Esophagus mucosa (tissue), 1 donor: ENCODE measurements at regions not wholly inside any gene's neighbourhood (a gene's known extent, or its start where the extent isn't known, plus 50 kb on each side); places are given as distances from the start of the nearest gene placed in this dataset.

Source experiments
- ATAC-seq: fragments of 200-7000 bp; cut with Tn5 transposase; one replicate; pipeline ENCODE4 v1.9.1; 2020
- donor health status: DM: yes; HTN: yes; CAD: no.

GRCh38 chr5:173808079-173808808 lies 79.9 kb upstream of the CPEB4 start:
- no peak for ATAC-seq

DNA sequence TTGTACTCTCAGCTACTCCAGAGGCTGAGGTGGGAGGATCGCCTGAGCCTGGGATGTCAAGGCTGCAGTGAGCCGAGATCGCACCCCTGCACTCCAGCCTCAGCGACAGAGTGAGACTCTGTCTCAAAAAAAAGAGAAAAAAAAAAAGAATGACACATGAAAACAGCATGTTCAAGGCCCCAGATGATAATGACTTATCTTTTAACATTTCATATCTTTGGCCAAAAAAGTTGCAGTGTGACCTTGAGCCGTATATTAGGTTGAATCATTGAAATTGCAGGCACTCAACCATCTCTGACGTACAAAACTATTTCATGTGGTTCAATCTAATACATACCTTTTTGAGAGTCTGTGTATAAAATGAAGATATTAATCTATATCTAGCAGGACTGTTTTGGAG lies 79.1 kb upstream of the CPEB4 start:
- no peak for ATAC-seq

- ATAC-seq = no peak
Observed at GRCh38 chr5:173812811-173813550, 75.2 kb upstream of the CPEB4 start.

GRCh38 chr5:173814053-173814452 lies 74.1 kb upstream of the CPEB4 start:
- no peak for ATAC-seq

GRCh38 chr5:173815571-173815970 lies 72.6 kb upstream of the CPEB4 start:
- ATAC-seq = no peak

DNA sequence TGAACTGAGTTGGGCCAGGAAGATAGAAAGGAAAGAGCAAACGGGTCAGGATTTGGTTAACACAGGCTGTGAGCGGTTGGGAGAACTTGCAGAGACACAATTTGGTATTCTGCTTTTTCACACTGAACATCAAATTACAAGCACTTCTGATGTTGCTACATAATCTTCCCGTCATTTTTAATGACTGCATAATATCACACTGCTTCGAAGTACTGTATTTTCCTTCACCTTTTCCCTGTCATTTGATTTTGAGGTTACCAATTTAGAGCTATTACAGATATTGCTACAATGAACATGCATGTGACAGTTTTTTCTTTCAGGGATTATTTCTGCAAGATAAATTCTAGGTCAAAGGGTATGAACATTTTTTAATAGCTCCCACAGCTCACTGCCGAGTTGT lies 71.4 kb upstream of the CPEB4 start:
- ATAC-seq = no peak

- ATAC-seq = no peak
Observed at GRCh38 chr5:173817561-173817960, 70.6 kb upstream of the CPEB4 start.

DNA sequence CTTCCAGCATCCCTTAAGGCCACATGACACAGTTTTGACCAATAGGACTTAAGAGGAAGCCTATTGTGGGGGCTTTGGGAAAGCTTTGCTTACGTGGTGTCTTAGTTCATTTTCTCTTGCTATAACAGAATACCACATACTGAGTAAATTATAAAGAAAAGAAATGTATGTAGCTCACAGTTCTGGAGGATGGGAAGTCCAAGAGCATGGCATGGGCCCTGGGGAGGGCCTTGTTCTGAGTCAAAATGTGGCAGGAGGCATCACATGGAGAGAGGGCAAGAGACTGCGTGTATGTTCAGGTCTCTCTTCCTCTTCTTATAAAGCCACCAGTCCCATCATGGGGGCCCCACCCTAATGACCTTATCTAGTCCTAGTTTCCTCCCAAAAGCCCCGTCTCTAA lies 68.6 kb upstream of the CPEB4 start:
- no peak for ATAC-seq

DNA sequence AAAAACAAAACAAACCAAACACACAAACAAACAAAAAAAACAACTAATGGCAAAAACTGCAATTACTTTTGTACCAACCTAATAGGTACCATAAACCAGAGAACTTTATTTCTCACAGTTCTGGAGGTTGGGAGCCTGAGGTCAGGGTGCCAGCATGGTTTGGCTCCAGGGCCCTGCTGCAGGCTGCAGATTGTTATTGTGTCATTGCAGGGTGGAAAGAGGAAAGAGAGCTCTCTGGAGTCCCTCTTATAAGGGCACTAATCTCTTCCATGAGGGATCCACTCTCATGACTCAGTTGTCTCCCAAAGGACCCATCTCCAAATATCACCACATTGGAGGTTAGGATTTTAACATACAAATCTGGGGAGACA lies 64.9 kb upstream of the CPEB4 start:
- ATAC-seq = no peak

- peak; percentile 59 for ATAC-seq
Observed at GRCh38 chr5:173823721-173824567, 64.2 kb upstream of the CPEB4 start.

DNA sequence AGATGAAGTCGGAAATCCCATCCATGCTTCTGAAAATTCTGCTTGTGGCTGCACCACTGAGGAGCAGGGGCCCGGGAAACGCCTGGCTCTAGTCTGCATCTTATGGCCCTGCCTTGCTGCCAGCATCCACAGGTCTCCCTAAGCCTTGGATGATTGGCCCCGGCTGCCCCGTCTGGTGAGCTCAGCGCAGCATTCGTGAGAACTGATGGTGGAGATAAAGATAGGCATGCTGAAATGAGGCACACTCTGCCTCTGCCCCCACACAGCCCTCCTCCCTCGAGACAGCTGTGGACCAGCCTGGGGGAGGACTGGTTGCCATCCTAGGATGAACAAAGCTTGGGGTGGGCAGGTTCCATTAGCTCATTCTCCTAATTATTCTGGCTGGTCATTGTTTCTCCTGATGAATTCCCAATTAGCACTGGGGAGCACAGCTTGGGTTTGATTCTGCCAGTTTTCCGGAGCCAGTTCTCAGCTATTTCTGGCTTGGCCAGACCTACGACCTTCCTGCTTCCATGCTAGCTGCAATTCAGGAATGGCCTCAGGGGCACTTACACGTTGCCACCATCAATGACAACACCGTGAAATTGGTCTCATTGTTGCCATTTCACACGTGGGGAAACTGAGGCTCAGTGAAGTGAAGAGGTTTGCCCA lies 62.8 kb upstream of the CPEB4 start:
- no peak for ATAC-seq

- ATAC-seq = no peak
Observed at GRCh38 chr5:173826086-173826427, 62.1 kb upstream of the CPEB4 start.

DNA sequence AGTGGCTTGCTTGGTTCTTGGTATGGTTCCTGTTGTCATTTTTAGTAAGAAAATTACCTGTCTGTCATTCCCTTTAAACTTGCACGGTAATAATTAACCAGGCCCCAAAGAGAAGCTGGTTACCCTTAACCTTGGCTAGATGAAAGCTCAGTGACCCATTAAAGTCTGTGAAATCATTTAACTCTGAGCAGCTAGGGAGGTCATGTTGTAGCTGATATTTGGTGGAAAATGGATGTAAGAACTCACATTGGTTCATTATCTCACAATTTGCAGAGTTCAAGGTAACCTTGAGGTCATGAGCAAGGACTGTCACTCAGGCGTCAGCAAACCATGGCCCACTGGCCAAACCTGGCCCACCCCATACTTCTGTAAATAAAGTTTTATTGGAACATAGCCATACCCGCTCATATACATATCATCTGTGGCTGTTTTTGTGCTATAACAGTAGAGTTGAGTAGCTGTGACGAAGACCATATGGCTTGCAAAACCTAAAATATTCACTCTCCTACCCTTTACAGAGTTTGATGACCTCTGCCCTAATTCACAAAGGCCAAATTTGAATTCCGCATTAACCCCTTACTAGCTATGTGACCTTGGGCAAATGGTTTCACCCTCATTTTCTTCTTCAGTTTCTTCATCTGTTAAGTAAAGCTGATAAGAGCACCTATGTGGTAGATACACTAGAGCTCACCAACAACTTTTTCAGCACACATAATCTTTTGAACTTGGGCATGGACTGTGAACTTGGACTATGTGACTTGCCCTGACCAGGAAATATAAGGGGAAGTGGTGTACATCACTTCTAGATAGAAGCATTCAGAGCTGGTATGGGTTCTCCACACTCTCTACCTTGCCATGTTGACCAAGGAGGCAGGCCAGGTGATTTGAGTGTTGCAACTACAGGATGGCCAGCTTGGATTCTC lies 61.5 kb upstream of the CPEB4 start:
- ATAC-seq = no peak

- no peak for ATAC-seq
Observed at GRCh38 chr5:173828952-173829351, 59.2 kb upstream of the CPEB4 start.

DNA sequence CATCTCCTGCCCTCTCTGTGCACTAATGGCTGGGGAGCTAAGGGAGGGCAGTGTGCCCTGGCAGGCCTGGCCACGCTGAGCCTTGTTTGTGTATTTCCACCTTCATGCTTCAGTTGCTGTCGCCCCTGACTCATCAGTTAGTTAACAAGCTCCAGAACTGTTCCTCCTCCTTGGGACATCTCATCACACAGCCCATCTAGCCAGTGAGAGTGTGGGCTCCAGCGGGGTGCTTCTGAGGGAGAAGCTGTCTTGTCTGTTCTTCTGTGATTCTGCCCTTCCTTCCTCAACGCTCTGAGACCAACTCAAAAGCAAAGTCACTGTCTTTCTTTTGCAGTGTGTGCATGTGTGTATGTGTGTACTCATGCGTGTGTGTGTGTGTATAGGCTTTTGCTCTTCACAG lies 58.3 kb upstream of the CPEB4 start:
- peak; percentile 89 for ATAC-seq

GRCh38 chr5:173830421-173830820 lies 57.7 kb upstream of the CPEB4 start:
- peak; percentile 67 for ATAC-seq

- no peak for ATAC-seq
Observed at GRCh38 chr5:173831196-173831914, 56.8 kb upstream of the CPEB4 start.

DNA sequence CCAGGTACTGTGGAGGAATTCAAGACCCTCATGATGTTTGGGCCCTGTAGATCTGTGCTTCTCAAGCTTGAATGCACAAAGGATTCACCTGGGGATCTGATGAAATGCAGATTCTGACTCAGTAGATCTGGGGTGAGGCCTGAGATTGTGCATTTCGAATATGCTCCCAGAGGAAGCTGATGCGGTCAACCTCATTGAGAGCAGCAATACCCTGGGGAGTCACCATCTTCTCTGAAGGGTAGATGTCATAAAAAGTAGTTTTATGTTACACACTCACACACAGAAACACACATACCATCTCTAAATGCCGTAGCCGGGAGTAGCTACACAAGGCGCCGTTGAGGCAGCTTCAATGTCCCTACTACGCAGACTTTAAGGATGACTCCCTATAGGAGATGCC lies 55.8 kb upstream of the CPEB4 start:
- ATAC-seq = no peak

GRCh38 chr5:173833196-173833985 lies 54.8 kb upstream of the CPEB4 start:
- no peak for ATAC-seq

- no peak for ATAC-seq
Observed at GRCh38 chr5:173834071-173834771, 53.9 kb upstream of the CPEB4 start.
